ENCODE measurements at regions not wholly inside any gene's neighbourhood (a gene's known extent, or its start where the extent isn't known, plus 50 kb on each side); places are given as distances from the start of the nearest gene placed in this dataset.

GRCh38 chr7:42493436-42494198 is 256.6 kb upstream of the GLI3 start:
- no peak for DNase-seq (ENCODE audit: low read depth, low spot score)

- no peak for DNase-seq (ENCODE audit: low read depth, low spot score)
These were observed 255.9 kb upstream of the GLI3 start for GRCh38 chr7:42492920-42493319.

- DNase-seq (ENCODE audit: low read depth, low spot score), result no peak
These were observed 254.1 kb upstream of the GLI3 start for GRCh38 chr7:42491106-42491505.

GRCh38 chr7:42489299-42489698 is 252.3 kb upstream of the GLI3 start:
- DNase-seq (ENCODE audit: low read depth, low spot score), result no peak

- DNase-seq (ENCODE audit: low read depth, low spot score), result no peak
These were observed 248.3 kb upstream of the GLI3 start for GRCh38 chr7:42485301-42485766.

GRCh38 chr7:42483886-42484285 is 246.9 kb upstream of the GLI3 start:
- no peak for DNase-seq (ENCODE audit: low read depth, low spot score)

GRCh38 chr7:42479816-42480633 is 243.0 kb upstream of the GLI3 start:
- no peak for DNase-seq (ENCODE audit: low read depth, low spot score)

GRCh38 chr7:42479452-42479815 is 242.4 kb upstream of the GLI3 start:
- DNase-seq (ENCODE audit: low read depth, low spot score), result no peak

- no peak for DNase-seq (ENCODE audit: low read depth, low spot score)
These were observed 241.7 kb upstream of the GLI3 start for GRCh38 chr7:42478717-42479116.

- no peak for DNase-seq (ENCODE audit: low read depth, low spot score)
These were observed 239.2 kb upstream of the GLI3 start for GRCh38 chr7:42476255-42476654.

- no peak for DNase-seq (ENCODE audit: low read depth, low spot score)
These were observed 238.1 kb upstream of the GLI3 start for GRCh38 chr7:42475082-42475481.

- no peak for DNase-seq (ENCODE audit: low read depth, low spot score)
These were observed 236.1 kb upstream of the GLI3 start for GRCh38 chr7:42473099-42473498.

GRCh38 chr7:42471573-42472174 is 234.7 kb upstream of the GLI3 start:
- no peak for DNase-seq (ENCODE audit: low read depth, low spot score)

- DNase-seq (ENCODE audit: low read depth, low spot score), result no peak
These were observed 232.3 kb upstream of the GLI3 start for GRCh38 chr7:42469341-42469740.

- DNase-seq (ENCODE audit: low read depth, low spot score), result no peak
These were observed 231.5 kb upstream of the GLI3 start for GRCh38 chr7:42468471-42468870.

- no peak for DNase-seq (ENCODE audit: low read depth, low spot score)
These were observed 224.5 kb upstream of the GLI3 start for GRCh38 chr7:42461537-42461936.

GRCh38 chr7:42460933-42461332 is 223.9 kb upstream of the GLI3 start:
- DNase-seq (ENCODE audit: low read depth, low spot score), result no peak

- DNase-seq (ENCODE audit: low read depth, low spot score), result no peak
These were observed 223.1 kb upstream of the GLI3 start for GRCh38 chr7:42460148-42460547.

GRCh38 chr7:42457663-42458062 is 220.7 kb upstream of the GLI3 start:
- no peak for DNase-seq (ENCODE audit: low read depth, low spot score)

GRCh38 chr7:42456756-42457276 is 219.8 kb upstream of the GLI3 start:
- DNase-seq (ENCODE audit: low read depth, low spot score), result no peak

- DNase-seq (ENCODE audit: low read depth, low spot score), result no peak
These were observed 219.3 kb upstream of the GLI3 start for GRCh38 chr7:42456267-42456666.

- DNase-seq (ENCODE audit: low read depth, low spot score), result no peak
These were observed 216.9 kb upstream of the GLI3 start for GRCh38 chr7:42453931-42454361.

Data from iPS DF 19.7 (cell line).